ENCODE measurements at regions not wholly inside any gene's neighbourhood (a gene's known extent, or its start where the extent isn't known, plus 50 kb on each side); places are given as distances from the start of the nearest gene placed in this dataset.

GRCh38 chr12:13744561-13744960 lies 236.8 kb downstream of the GRIN2B start:
- Histone ChIP-seq H3K9me3 (ENCODE audit: control insufficient read depth in 4 of 4, insufficient read depth in 3 of 4, low read length in 3 of 4) (no peaks in the 10 kb centered on the region), H3K27me3 (ENCODE audit: control insufficient read depth in 3 of 3, insufficient read depth in 3 of 3, low read length in 2 of 3) (no peaks in the 10 kb centered on the region), H3K27ac (ENCODE audit: low read depth in 1 of 2, low read length in 1 of 2) (no peak overlapping the region), H3K36me3 (ENCODE audit: control insufficient read depth in 4 of 4, insufficient read depth in 4 of 4, low read length in 4 of 4) (no peaks in the 10 kb centered on the region), H3K4me3 (no peak overlapping the region), H3K4me1 (ENCODE audit: control insufficient read depth in 5 of 5, insufficient read depth in 5 of 5, low read length in 5 of 5) (peaks cover 0 to 3% (median 0%) of the 10 kb centered on the region in 5 donors), H3K9ac (ENCODE audit: insufficient read depth in 1 of 2, low read length in 2 of 2) (no peak overlapping the region)
- peak in 2 of 3 donors; percentile 15 to 19 for DNase-seq
- TF ChIP-seq, protein P1, sequence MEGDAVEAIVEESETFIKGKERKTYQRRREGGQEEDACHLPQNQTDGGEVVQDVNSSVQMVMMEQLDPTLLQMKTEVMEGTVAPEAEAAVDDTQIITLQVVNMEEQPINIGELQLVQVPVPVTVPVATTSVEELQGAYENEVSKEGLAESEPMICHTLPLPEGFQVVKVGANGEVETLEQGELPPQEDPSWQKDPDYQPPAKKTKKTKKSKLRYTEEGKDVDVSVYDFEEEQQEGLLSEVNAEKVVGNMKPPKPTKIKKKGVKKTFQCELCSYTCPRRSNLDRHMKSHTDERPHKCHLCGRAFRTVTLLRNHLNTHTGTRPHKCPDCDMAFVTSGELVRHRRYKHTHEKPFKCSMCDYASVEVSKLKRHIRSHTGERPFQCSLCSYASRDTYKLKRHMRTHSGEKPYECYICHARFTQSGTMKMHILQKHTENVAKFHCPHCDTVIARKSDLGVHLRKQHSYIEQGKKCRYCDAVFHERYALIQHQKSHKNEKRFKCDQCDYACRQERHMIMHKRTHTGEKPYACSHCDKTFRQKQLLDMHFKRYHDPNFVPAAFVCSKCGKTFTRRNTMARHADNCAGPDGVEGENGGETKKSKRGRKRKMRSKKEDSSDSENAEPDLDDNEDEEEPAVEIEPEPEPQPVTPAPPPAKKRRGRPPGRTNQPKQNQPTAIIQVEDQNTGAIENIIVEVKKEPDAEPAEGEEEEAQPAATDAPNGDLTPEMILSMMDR (IDR thresholded peaks at IDR 0.05; ENCODE audit: control extremely low read depth, extremely low read depth) = no peak
- WGBS, 2 donors = 77 to 78% methylated on average over 9 of the region's 9 CpGs
- ATAC-seq (ENCODE audit: insufficient read depth, low FRiP score) = no peak

DNA sequence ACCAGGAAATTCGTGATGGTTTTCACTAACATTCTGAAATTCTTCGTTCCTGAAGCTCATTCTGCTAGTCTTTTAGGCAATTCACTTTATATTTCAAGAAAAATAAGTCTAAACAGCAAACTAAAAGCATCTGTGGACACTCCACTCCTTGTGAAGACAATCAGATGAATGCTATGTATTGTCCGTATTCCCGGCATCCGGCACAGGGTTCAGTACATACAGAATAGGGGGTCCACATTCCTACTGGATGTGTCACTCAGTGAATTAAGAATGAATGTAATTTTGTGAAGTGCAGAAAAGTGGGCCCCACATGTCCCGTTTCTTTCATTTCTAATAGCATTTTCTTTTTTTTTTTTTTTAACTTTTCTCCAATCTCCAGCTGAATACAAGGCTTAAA lies 241.3 kb downstream of the GRIN2B start:
- Histone ChIP-seq H3K4me1 (ENCODE audit: control insufficient read depth in 5 of 5, insufficient read depth in 5 of 5, low read length in 5 of 5) (peaks cover 0 to 3% (median 0%) of the 10 kb centered on the region in 5 donors), H3K27ac (ENCODE audit: low read depth in 1 of 2, low read length in 1 of 2) (no peak overlapping the region), H3K36me3 (ENCODE audit: control insufficient read depth in 4 of 4, insufficient read depth in 4 of 4, low read length in 4 of 4) (no peaks in the 10 kb centered on the region), H3K9me3 (ENCODE audit: control insufficient read depth in 4 of 4, insufficient read depth in 3 of 4, low read length in 3 of 4) (peaks cover 0 to 2% (median 0%) of the 10 kb centered on the region in 4 donors), H3K27me3 (ENCODE audit: control insufficient read depth in 3 of 3, insufficient read depth in 3 of 3, low read length in 2 of 3) (no peaks in the 10 kb centered on the region), H3K4me3 (no peak overlapping the region), H3K9ac (ENCODE audit: insufficient read depth in 1 of 2, low read length in 2 of 2) (no peak overlapping the region)
- DNase-seq = no peak
- TF ChIP-seq, protein P1 (IDR thresholded peaks at IDR 0.05; ENCODE audit: control extremely low read depth, extremely low read depth) = no peak
- no peak for ATAC-seq (ENCODE audit: insufficient read depth, low FRiP score)
- WGBS, 2 donors = 67 to 71% methylated on average over 6 of the region's 6 CpGs

DNA sequence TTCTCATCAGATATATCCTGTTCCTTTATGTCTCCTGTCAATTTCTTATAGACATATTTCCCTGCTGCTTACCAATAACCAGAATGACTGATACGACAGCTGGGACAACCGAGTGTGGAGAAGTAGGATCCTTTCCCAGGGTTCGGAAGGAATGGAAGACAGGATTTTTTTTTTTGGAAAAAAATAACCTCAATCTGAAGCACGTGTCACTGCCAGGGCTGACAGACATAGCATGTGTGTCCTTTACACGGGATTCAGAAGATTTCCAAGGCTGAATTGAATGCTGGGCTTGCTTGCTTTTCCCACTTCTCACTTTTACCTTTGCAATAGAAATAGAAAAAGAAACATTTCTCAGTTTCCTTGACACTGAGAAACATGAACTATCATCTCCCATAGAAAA lies 245.7 kb downstream of the GRIN2B start:
- Histone ChIP-seq H3K9me3 (ENCODE audit: control insufficient read depth in 4 of 4, insufficient read depth in 3 of 4, low read length in 3 of 4) (peaks cover 0 to 2% (median 0%) of the 10 kb centered on the region in 4 donors), H3K27ac (ENCODE audit: low read depth in 1 of 2, low read length in 1 of 2) (no peak overlapping the region), H3K9ac (ENCODE audit: insufficient read depth in 1 of 2, low read length in 2 of 2) (no peak overlapping the region), H3K4me3 (no peak overlapping the region), H3K27me3 (ENCODE audit: control insufficient read depth in 3 of 3, insufficient read depth in 3 of 3, low read length in 2 of 3) (no peaks in the 10 kb centered on the region), H3K36me3 (ENCODE audit: control insufficient read depth in 4 of 4, insufficient read depth in 4 of 4, low read length in 4 of 4) (no peaks in the 10 kb centered on the region), H3K4me1 (ENCODE audit: control insufficient read depth in 5 of 5, insufficient read depth in 5 of 5, low read length in 5 of 5) (no peaks in the 10 kb centered on the region)
- ATAC-seq (ENCODE audit: insufficient read depth, low FRiP score) (no peak), DNase-seq (no peak)
- TF ChIP-seq, protein P1 (IDR thresholded peaks at IDR 0.05; ENCODE audit: control extremely low read depth, extremely low read depth) = no peak
- WGBS, 2 donors = 90 to 93% methylated on average over 5 of the region's 5 CpGs

DNA sequence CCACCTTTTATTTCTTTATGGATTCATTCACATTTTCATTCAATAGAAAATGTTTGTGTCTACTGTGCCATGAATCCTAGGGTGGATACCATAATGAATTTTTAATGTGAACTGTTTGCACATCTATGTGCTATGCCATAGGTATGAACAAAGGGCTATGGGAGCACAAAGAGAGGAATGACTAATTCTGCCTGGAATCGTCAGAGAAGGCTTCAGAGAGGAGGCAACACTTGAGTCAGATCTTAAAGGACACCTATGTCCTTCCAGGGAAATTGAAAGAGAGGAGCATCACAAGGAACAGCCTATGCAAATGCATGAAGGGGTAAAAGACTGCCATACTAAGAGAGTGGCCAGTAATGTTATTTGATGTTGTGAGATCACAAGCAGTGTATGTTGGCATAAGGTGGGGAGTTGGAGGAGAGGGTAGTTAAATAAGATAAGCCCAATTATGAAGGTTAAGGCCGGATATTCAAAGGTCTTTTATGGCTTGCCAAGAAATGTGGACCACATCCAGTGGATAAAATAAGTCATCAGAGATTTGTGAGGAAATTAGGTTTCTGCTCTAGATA lies 246.7 kb downstream of the GRIN2B start:
- H3K27me3 ChIP-seq (ENCODE audit: control insufficient read depth in 3 of 3, insufficient read depth in 3 of 3, low read length in 2 of 3) = no peaks in the 10 kb centered on the region
- no peak overlapping the region for H3K4me3 ChIP-seq
- TF ChIP-seq, protein P1 (IDR thresholded peaks at IDR 0.05; ENCODE audit: control extremely low read depth, extremely low read depth) = no peak
- ATAC-seq (ENCODE audit: insufficient read depth, low FRiP score) (no peak), DNase-seq (peak in 1 of 3 donors; percentile 6)
- no peak overlapping the region for H3K9ac ChIP-seq (ENCODE audit: insufficient read depth in 1 of 2, low read length in 2 of 2)
- no peak overlapping the region for H3K27ac ChIP-seq (ENCODE audit: low read depth in 1 of 2, low read length in 1 of 2)
- WGBS, 2 donors = 48 to 69% methylated on average over 2 of the region's 2 CpGs
- H3K9me3 ChIP-seq (ENCODE audit: control insufficient read depth in 4 of 4, insufficient read depth in 3 of 4, low read length in 3 of 4) = peaks cover 0 to 2% (median 0%) of the 10 kb centered on the region in 4 donors
- no peaks in the 10 kb centered on the region for H3K4me1 ChIP-seq (ENCODE audit: control insufficient read depth in 5 of 5, insufficient read depth in 5 of 5, low read length in 5 of 5)
- no peaks in the 10 kb centered on the region for H3K36me3 ChIP-seq (ENCODE audit: control insufficient read depth in 4 of 4, insufficient read depth in 4 of 4, low read length in 4 of 4)
